Transverse colon (tissue), 4 donors: ENCODE measurements at regions not wholly inside any gene's neighbourhood (a gene's known extent, or its start where the extent isn't known, plus 50 kb on each side); places are given as distances from the start of the nearest gene placed in this dataset.

Source experiments
- DNase-seq: peaks from one replicate; pipeline ENCODE4 v3.0.0-alpha.2; 2019
- H3K27ac ChIP-seq, 4 donors: fragments of 200-600 bp; sonication (generic); 2 replicates each; pipeline ENCODE4 v1.5.1; 2016 to 2018; ENCODE audit warnings: inconsistent platforms in 4 of 4
- H3K27me3 ChIP-seq: fragments of 200-600 bp; sonication (generic); 2 replicates; pipeline ENCODE4 v1.5.1; 2017; ENCODE audit warnings: inconsistent platforms
- H3K36me3 ChIP-seq, 4 donors: fragments of 200-600 bp; sonication (generic); 2 replicates each; pipeline ENCODE4 v1.5.1; 2017 to 2019; ENCODE audit warnings: inconsistent platforms in 4 of 4
- H3K4me1 ChIP-seq, 4 donors: fragments of 200-600 bp; sonication (generic); 2 replicates each; pipeline ENCODE4 v1.5.1; 2017 to 2020; ENCODE audit warnings: inconsistent platforms in 4 of 4
- H3K4me3 ChIP-seq, 4 donors: fragments of 200-600 bp; sonication (generic); 1 replicate in 1 of 4; 2 replicates in 3 of 4; pipeline versions ENCODE4 v1.5.1 to v1.6.1; 2017 to 2019; ENCODE audit warnings: inconsistent platforms in 4 of 4
- H3K9me3 ChIP-seq, 2 donors: fragments of 200-600 bp; sonication (generic); 2 replicates each; pipeline ENCODE4 v1.5.1; 2017 to 2019; ENCODE audit warnings: inconsistent platforms in 2 of 2
- CTCF ChIP-seq, 5 experiments: fragments of 200-600 bp in 3 of 5; fragments of 450-650 bp in 2 of 5; sonication (generic) in 3 of 5; IDR thresholded peaks; 1 replicate in 2 of 5; 2 replicates in 3 of 5; pipeline ENCODE4 v1.5.1; 2016 to 2017; ENCODE audit warnings: antibody characterized with exemption in 5 of 5, inconsistent platforms in 3 of 5, mild to moderate bottlenecking in 2 of 5, moderate library complexity in 1 of 5
- EP300 ChIP-seq: sonication (generic); formaldehyde crosslinking; IDR thresholded peaks from one replicate; pipeline ENCODE4 v1.6.1; 2017; ENCODE audit warnings: antibody characterized with exemption, low read depth
- POLR2A ChIP-seq: fragments of 450-650 bp; IDR thresholded peaks from one replicate; pipeline ENCODE4 v1.6.1; 2016; ENCODE audit warnings: antibody characterized with exemption, mild to moderate bottlenecking, moderate library complexity
- POLR2AphosphoS5 ChIP-seq, 3 donors: sonication (generic); formaldehyde crosslinking; IDR thresholded peaks; one replicate each; pipeline ENCODE4 v1.6.1; 2016; ENCODE audit warnings: antibody characterized with exemption in 3 of 3
- WGBS, 2 donors: methylation state at CpG; one replicate each; pipeline ENCODE4 v1.1.5; 2018; ENCODE audit warnings: low coverage in 1 of 2; 5-methylcytosine and 5-hydroxymethylcytosine counted together
- in situ Hi-C, 4 donors: fragments of 200-750 bp; cut with MboI; loops; one replicate each; pipeline versions ENCODE4 v1.15.0 to v1.15.1; 2017; ENCODE audit warnings: low sequenced_read_pairs in 3 of 4, low pct_ligation_motif_present in 1 of 4, low pct_unique_long_range_greater_than_20kb in 1 of 4
- intact Hi-C: fragments of 100-400 bp; cut with DNase I; formaldehyde crosslinking; loops from one replicate; pipeline ENCODE4 v1.15.1; 2023; ENCODE audit warnings: low total_unique reads

GRCh38 chr7:46007990-46008643 is 87.0 kb upstream of the IGFBP3 start:
- peak overlapping the region in 1 of 4 donors; percentile 36 for H3K27ac ChIP-seq

GRCh38 chr7:46007194-46007593 is 86.1 kb upstream of the IGFBP3 start:
- TF ChIP-seq POLR2AphosphoS5 (IDR thresholded peaks at IDR 0.05) (no peak), EP300 (no peak), CTCF (IDR thresholded peaks at IDR 0.05) (no peak), POLR2A (no peak)
- no peak for DNase-seq
- H3K9me3 ChIP-seq = no peaks in the 10 kb centered on the region
- H3K27ac ChIP-seq = no peak overlapping the region
- H3K27me3 ChIP-seq = no peaks in the 10 kb centered on the region
- in situ Hi-C loops = no loop called here
- H3K4me1 ChIP-seq = no peaks in the 10 kb centered on the region
- H3K4me3 ChIP-seq = no peak overlapping the region
- intact Hi-C loops = no loop called here
- H3K36me3 ChIP-seq = no peaks in the 10 kb centered on the region
- WGBS, 2 donors = 63% methylated on average over 2 of the region's 2 CpGs

More at GRCh38 chr7:46007990-46008643, 87.0 kb upstream of the IGFBP3 start:
- TF ChIP-seq CTCF (IDR thresholded peaks at IDR 0.05) (no peak), POLR2A (no peak), EP300 (no peak), POLR2AphosphoS5 (IDR thresholded peaks at IDR 0.05) (no peak)
- DNase-seq = no peak
- Histone ChIP-seq H3K9me3 (no peaks in the 10 kb centered on the region), H3K4me3 (no peak overlapping the region), H3K4me1 (no peaks in the 10 kb centered on the region), H3K36me3 (no peaks in the 10 kb centered on the region), H3K27me3 (no peaks in the 10 kb centered on the region)
- in situ Hi-C loops = no loop called here
- intact Hi-C loops = no loop called here
- 50 to 65% methylated on average over 4 to 6 of the region's 6 CpGs for WGBS, 2 donors

- no peak overlapping the region for H3K4me3 ChIP-seq
- H3K27ac ChIP-seq = no peak overlapping the region
- in situ Hi-C loops = no loop called here
- WGBS, 2 donors = 31% methylated on average over 1 of the region's 1 CpG; no CpG with 5 or more reads in 1 of the 2 donors
- TF ChIP-seq POLR2AphosphoS5 (IDR thresholded peaks at IDR 0.05) (no peak), CTCF (IDR thresholded peaks at IDR 0.05) (no peak), POLR2A (no peak), EP300 (no peak)
- intact Hi-C loops = no loop called here
- H3K9me3 ChIP-seq = no peaks in the 10 kb centered on the region
- no peaks in the 10 kb centered on the region for H3K36me3 ChIP-seq
- no peak for DNase-seq
- H3K27me3 ChIP-seq = no peaks in the 10 kb centered on the region
- H3K4me1 ChIP-seq = no peaks in the 10 kb centered on the region
These were observed 85.7 kb upstream of the IGFBP3 start for GRCh38 chr7:46006723-46007122.

GRCh38 chr7:46006212-46006611 is 85.1 kb upstream of the IGFBP3 start:
- Histone ChIP-seq H3K27ac (no peak overlapping the region), H3K9me3 (no peaks in the 10 kb centered on the region), H3K4me1 (no peaks in the 10 kb centered on the region), H3K36me3 (no peaks in the 10 kb centered on the region), H3K4me3 (no peak overlapping the region), H3K27me3 (no peaks in the 10 kb centered on the region)
- TF ChIP-seq POLR2AphosphoS5 (IDR thresholded peaks at IDR 0.05) (no peak), POLR2A (no peak), CTCF (IDR thresholded peaks at IDR 0.05) (no peak), EP300 (no peak)
- intact Hi-C loops = no loop called here
- in situ Hi-C loops = no loop called here
- 80 to 86% methylated on average over 1 to 4 of the region's 4 CpGs for WGBS, 2 donors
- DNase-seq = no peak
